Upper lobe of right lung (tissue), 1 donor: ENCODE measurements at regions not wholly inside any gene's neighbourhood (a gene's known extent, or its start where the extent isn't known, plus 50 kb on each side); places are given as distances from the start of the nearest gene placed in this dataset.

Experiments used
- ATAC-seq: fragments of 200-7000 bp; cut with Tn5 transposase; one replicate; pipeline ENCODE4 v1.9.1; 2020; ENCODE audit warnings: mild to moderate bottlenecking, moderate library complexity
- DNase-seq: peaks from one replicate; pipeline ENCODE4 v3.0.0-alpha.2; 2020
- H3K27ac ChIP-seq: fragments of 200-600 bp; one replicate; pipeline ENCODE4 v1.8.0; 2022
- H3K27me3 ChIP-seq: fragments of 200-600 bp; one replicate; pipeline ENCODE4 v1.8.0; 2022; ENCODE audit warnings: mild to moderate bottlenecking
- H3K36me3 ChIP-seq: fragments of 200-600 bp; one replicate; pipeline ENCODE4 v1.8.0; 2022
- H3K4me1 ChIP-seq: fragments of 200-600 bp; one replicate; pipeline ENCODE4 v1.8.0; 2022
- H3K4me3 ChIP-seq: fragments of 200-600 bp; one replicate; pipeline ENCODE4 v1.8.0; 2022; ENCODE audit warnings: mild to moderate bottlenecking
- H3K9me3 ChIP-seq: fragments of 200-600 bp; one replicate; pipeline ENCODE4 v1.8.0; 2022
- intact Hi-C: fragments of 100-400 bp; cut with DNase I; formaldehyde crosslinking; loops from one replicate; pipeline ENCODE4 v1.11.0; 2022
- TF ChIP-seq, protein P1 (sequence below): fragments of 200-600 bp; IDR thresholded peaks from one replicate; pipeline ENCODE4 v1.8.0; 2022; ENCODE audit warnings: antibody characterized with exemption
- donor health status: DM: no; HTN: yes; CAD: no; lungs with severe emphysema.

DNA sequence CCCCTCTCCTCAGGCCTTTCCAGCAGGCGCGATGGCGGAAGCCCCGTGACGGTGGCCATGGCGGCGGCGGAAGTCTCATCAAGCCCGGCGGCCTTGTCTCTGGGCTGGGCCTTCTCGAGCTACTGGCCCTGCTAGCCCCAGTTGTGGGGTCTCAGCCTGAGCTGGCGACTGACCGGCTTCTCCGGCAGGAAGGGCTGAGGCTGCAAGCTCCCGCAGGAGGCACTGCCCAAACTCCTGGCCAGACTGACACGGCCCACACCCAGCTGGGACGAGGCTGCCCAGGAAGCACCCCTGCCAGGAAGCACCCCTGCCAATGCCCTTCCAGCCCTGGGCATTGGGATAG is 88.5 kb upstream of the ANKH start:
- H3K4me3 ChIP-seq: no peak overlapping the region
- no peak overlapping the region for H3K27ac ChIP-seq
- no peaks in the 10 kb centered on the region for H3K36me3 ChIP-seq
- H3K27me3 ChIP-seq: no peaks in the 10 kb centered on the region
- TF ChIP-seq, protein P1, sequence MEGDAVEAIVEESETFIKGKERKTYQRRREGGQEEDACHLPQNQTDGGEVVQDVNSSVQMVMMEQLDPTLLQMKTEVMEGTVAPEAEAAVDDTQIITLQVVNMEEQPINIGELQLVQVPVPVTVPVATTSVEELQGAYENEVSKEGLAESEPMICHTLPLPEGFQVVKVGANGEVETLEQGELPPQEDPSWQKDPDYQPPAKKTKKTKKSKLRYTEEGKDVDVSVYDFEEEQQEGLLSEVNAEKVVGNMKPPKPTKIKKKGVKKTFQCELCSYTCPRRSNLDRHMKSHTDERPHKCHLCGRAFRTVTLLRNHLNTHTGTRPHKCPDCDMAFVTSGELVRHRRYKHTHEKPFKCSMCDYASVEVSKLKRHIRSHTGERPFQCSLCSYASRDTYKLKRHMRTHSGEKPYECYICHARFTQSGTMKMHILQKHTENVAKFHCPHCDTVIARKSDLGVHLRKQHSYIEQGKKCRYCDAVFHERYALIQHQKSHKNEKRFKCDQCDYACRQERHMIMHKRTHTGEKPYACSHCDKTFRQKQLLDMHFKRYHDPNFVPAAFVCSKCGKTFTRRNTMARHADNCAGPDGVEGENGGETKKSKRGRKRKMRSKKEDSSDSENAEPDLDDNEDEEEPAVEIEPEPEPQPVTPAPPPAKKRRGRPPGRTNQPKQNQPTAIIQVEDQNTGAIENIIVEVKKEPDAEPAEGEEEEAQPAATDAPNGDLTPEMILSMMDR: no peak
- no peaks in the 10 kb centered on the region for H3K4me1 ChIP-seq
- H3K9me3 ChIP-seq: no peaks in the 10 kb centered on the region
- DNase-seq: no peak
- intact Hi-C loops: no loop called here
- peak; percentile 14 for ATAC-seq

DNA sequence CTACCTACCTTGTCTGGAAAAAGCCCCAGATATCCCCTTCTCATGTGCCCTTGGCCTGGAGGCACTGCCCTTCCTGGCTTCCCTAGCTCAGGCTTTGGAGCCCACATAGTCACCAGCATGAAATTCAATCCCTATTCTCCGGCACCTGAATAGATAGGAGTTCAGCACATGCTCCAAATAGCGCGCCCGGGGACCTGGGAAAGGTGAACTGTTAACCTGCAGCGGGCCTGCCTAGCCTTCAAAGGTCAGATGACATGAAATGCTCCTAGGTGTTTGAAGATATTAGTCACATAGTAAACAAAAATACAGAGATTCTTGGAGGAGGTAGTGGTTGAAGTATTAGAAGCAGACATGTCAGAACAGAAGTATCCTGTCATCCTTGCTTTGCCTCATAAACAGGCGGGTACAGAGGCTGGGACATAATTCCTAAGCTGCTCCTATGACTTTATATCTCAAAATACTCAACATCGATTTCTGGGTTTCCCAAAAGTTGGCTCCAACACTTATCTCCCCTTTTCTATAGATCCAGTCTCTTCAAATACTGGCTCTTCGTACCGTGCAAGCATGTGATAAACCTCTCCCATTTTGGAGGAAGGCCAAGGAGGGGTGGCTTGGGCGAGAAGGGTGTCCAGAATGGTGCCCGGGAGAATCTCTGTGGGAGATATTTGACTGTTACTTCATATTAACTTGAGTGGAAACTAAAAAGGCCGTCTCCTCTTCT is 88.0 kb upstream of the ANKH start:
- no peaks in the 10 kb centered on the region for H3K9me3 ChIP-seq
- no peak overlapping the region for H3K4me3 ChIP-seq
- DNase-seq: no peak
- H3K27ac ChIP-seq: no peak overlapping the region
- no peaks in the 10 kb centered on the region for H3K4me1 ChIP-seq
- TF ChIP-seq, protein P1: no peak
- no peaks in the 10 kb centered on the region for H3K27me3 ChIP-seq
- no peak for ATAC-seq
- H3K36me3 ChIP-seq: no peaks in the 10 kb centered on the region
- intact Hi-C loops: no loop called here

DNA sequence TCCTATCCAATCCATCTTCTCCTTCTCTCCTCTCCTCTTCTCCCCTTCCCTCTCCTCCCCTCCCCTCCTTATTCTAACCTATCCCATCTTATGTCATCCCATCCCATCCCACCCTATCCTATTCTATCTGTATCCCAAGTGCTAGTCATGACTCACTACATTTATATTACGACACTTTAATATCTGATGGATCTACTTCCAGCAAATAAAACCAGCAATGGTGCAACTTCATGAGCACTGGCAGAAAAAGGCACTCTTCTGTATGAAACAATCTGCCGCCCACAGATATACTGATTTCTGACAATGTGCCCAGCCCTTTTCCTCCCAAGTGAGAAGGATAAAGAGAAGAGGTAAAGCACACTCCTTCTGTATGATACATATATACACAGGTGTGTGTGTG is 86.6 kb upstream of the ANKH start:
- Histone ChIP-seq H3K4me1 (no peaks in the 10 kb centered on the region), H3K27ac (no peak overlapping the region), H3K4me3 (no peak overlapping the region), H3K36me3 (no peaks in the 10 kb centered on the region), H3K27me3 (no peaks in the 10 kb centered on the region), H3K9me3 (no peaks in the 10 kb centered on the region)
- ATAC-seq (no peak), DNase-seq (no peak)
- TF ChIP-seq, protein P1: no peak
- intact Hi-C loops: no loop called here

DNA sequence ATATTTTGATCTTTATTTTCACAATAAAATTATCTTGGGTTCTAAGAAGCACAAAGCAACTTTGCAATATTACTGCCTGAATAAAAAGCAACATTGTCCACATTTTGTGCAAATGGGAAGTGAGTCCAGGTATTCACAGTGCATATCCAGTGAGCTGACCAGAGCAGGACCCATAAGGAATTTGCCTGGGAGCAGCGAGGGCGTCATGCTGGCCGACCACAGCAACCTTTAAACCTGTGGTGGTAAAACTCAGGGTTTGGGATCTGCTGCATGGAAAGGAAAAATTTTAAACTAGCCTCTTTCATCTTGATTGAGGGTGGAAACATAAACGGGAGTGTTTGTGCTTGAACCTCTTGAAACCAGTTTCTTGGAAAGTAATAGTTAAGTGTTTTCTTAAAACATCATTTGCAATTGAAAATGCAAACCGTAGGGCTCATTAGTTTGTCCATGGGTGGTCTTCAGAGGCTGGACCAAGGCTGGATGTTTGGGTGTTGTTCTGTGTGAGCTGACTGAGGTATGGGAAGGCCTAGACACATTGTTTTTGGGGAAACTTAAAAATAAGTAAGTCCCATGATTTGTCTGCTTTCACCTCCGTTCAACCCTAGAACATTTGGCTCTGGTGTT is 85.0 kb upstream of the ANKH start:
- H3K9me3 ChIP-seq: no peaks in the 10 kb centered on the region
- H3K4me1 ChIP-seq: no peaks in the 10 kb centered on the region
- H3K36me3 ChIP-seq: no peaks in the 10 kb centered on the region
- no peak overlapping the region for H3K27ac ChIP-seq
- no peaks in the 10 kb centered on the region for H3K27me3 ChIP-seq
- DNase-seq (no peak), ATAC-seq (no peak)
- intact Hi-C loops: no loop called here
- TF ChIP-seq, protein P1: no peak
- H3K4me3 ChIP-seq: no peak overlapping the region

DNA sequence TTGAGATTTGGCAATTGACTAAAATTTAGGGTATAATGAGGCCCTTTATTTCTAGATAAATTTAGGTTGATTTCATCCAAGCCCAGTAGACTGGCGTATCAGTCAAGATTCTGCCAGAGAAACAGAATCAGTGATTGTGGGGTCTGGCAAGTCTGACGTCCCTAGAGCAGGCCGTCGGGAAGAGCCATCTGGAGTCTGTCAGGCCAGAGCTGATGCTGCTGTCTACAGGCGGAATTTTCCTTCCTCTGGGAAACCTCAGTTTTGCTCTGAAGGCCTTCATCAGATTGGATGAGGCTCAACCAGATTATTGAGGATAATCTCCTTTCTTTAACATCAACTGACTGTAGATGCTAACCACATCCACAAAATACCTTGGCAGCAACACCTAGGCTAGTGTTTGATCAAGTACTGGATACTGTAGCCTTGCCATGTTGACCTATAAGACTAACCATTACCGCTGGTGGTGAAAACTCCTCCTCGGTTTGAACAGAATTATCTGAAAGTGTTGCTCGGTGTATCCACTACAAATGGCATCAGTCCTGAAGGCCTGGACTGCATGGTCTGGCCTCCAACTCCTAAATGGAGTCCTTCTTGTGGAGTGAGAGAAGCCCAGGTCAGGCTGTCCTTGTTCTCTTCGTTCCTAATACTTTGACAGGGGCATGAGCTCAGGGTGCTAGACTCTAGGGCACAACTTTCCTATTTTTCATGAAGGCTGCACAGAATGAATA is 83.2 kb upstream of the ANKH start:
- intact Hi-C loops: no loop called here
- no peak overlapping the region for H3K27ac ChIP-seq
- H3K36me3 ChIP-seq: no peaks in the 10 kb centered on the region
- ATAC-seq: no peak
- H3K9me3 ChIP-seq: no peaks in the 10 kb centered on the region
- no peak overlapping the region for H3K4me3 ChIP-seq
- TF ChIP-seq, protein P1: no peak
- no peaks in the 10 kb centered on the region for H3K4me1 ChIP-seq
- H3K27me3 ChIP-seq: no peaks in the 10 kb centered on the region
- DNase-seq: no peak
